Neural cell (in vitro differentiated cells): ENCODE measurements at regions not wholly inside any gene's neighbourhood (a gene's known extent, or its start where the extent isn't known, plus 50 kb on each side); places are given as distances from the start of the nearest gene placed in this dataset.
"Not testable (repeated sequence)": the region's sequence is repeated elsewhere in the genome, so short reads cannot be mapped to it uniquely, and the experiment has no call there.

Source experiments
- CTCF ChIP-seq: fragments of 450-650 bp; IDR thresholded peaks from 2 replicates; pipeline ENCODE4 v1.5.1; 2014; ENCODE audit warnings: antibody characterized with exemption, mild to moderate bottlenecking, moderate library complexity; ENCODE audit not compliant: poor library complexity, severe bottlenecking
- EP300 ChIP-seq: fragments of 450-650 bp; conservative IDR thresholded peaks from 2 replicates; pipeline ENCODE4 v1.6.1; 2014; ENCODE audit warnings: antibody characterized with exemption, mild to moderate bottlenecking, moderate library complexity; ENCODE audit not compliant: poor library complexity, severe bottlenecking
- EZH2 ChIP-seq: fragments of 200-600, 300-800 bp; shearing (Covaris generic), sonication (generic); IDR thresholded peaks from 2 replicates; pipeline ENCODE4 v1.6.1; 2014; ENCODE audit warnings: antibody characterized with exemption, low read length, borderline replicate concordance, mild to moderate bottlenecking; ENCODE audit not compliant: insufficient read depth, poor library complexity, severe bottlenecking
- POLR2AphosphoS5 ChIP-seq: IDR thresholded peaks from 2 replicates; pipeline ENCODE4 v1.6.1; 2012
- RAD21 ChIP-seq: fragments of 450-650 bp; conservative IDR thresholded peaks from 2 replicates; pipeline ENCODE4 v1.6.1; 2014; ENCODE audit warnings: antibody characterized with exemption, mild to moderate bottlenecking, moderate library complexity
- REST ChIP-seq: IDR thresholded peaks from 2 replicates; pipeline ENCODE4 v1.6.1; 2012; ENCODE audit warnings: borderline replicate concordance
- TAF1 ChIP-seq: IDR thresholded peaks from 2 replicates; pipeline ENCODE4 v1.6.1; 2012; ENCODE audit warnings: low read depth

GRCh38 chr15:69879963-69880362 lies 217.8 kb downstream of the TLE3 start:
- TF ChIP-seq CTCF, EZH2, TAF1, REST, RAD21, POLR2AphosphoS5, EP300: not testable (repeated sequence)
